HepG2 (cell line): ENCODE measurements at regions not wholly inside any gene's neighbourhood (a gene's known extent, or its start where the extent isn't known, plus 50 kb on each side); places are given as distances from the start of the nearest gene placed in this dataset.

Experiments
- HOXA5 ChIP-seq: sonication (generic); formaldehyde crosslinking; IDR thresholded peaks from 2 replicates; pipeline ENCODE4 v1.4.0; 2020; ENCODE audit warnings: missing genetic modification reagents
- KAT7 ChIP-seq: IDR thresholded peaks from 2 replicates; pipeline ENCODE4 v1.6.1; 2018; ENCODE audit warnings: borderline replicate concordance, missing compliant biosample characterization
- MTF1 ChIP-seq: sonication (generic); formaldehyde crosslinking; IDR thresholded peaks from 2 replicates; pipeline ENCODE4 v1.5.0; 2020; ENCODE audit warnings: missing genetic modification reagents
- RXRA ChIP-seq: sonication (generic); formaldehyde crosslinking; IDR thresholded peaks from 2 replicates; pipeline ENCODE4 v1.5.1; 2020; ENCODE audit warnings: missing genetic modification reagents
- ZBTB2 ChIP-seq: sonication (generic); formaldehyde crosslinking; IDR thresholded peaks from 2 replicates; pipeline ENCODE4 v1.8.0; 2022; ENCODE audit warnings: low read depth, missing genetic modification reagents
- ZBTB49 ChIP-seq: sonication (generic); formaldehyde crosslinking; IDR thresholded peaks from 2 replicates; pipeline ENCODE4 v1.4.0; 2020; ENCODE audit warnings: missing genetic modification reagents, borderline replicate concordance
- ZNF263 ChIP-seq: sonication (generic); formaldehyde crosslinking; IDR thresholded peaks from 2 replicates; pipeline ENCODE4 v1.4.0; 2020; ENCODE audit warnings: missing genetic modification reagents
- ZNF737 ChIP-seq: sonication (generic); formaldehyde crosslinking; IDR thresholded peaks from 2 replicates; pipeline ENCODE4 v1.5.0; 2020; ENCODE audit warnings: missing genetic modification reagents, mild to moderate bottlenecking, borderline replicate concordance
- ZNF777 ChIP-seq: sonication (generic); formaldehyde crosslinking; IDR thresholded peaks from 2 replicates; pipeline ENCODE4 v1.4.0; 2020; ENCODE audit warnings: missing genetic modification reagents
- TF ChIP-seq, protein P1 (sequence below): sonication (generic); formaldehyde crosslinking; IDR thresholded peaks from 2 replicates; pipeline ENCODE4 v1.5.1; 2020; ENCODE audit warnings: mild to moderate bottlenecking, missing genetic modification reagents, borderline replicate concordance
- TF ChIP-seq, protein P2 (sequence below): IDR thresholded peaks from 2 replicates; pipeline ENCODE4 v1.6.1; 2016; ENCODE audit warnings: missing biosample characterization, missing genetic modification reagents, low read depth

- TF ChIP-seq, protein P1, sequence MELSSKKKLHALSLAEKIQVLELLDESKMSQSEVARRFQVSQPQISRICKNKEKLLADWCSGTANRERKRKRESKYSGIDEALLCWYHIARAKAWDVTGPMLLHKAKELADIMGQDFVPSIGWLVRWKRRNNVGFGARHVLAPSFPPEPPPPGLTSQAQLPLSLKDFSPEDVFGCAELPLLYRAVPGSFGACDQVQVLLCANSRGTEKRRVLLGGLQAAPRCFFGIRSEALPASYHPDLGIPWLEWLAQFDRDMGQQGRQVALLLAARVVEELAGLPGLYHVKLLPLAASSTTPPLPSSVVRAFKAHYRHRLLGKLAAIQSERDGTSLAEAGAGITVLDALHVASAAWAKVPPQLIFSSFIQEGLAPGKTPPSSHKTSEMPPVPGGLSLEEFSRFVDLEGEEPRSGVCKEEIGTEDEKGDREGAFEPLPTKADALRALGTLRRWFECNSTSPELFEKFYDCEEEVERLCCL: no peak
- TF ChIP-seq RXRA (CRISPR knock-in tag) (no peak), ZBTB49 (CRISPR knock-in tag) (no peak), ZBTB2 (no peak), ZNF263 (no peak), ZNF777 (CRISPR knock-in tag) (no peak), HOXA5 (CRISPR knock-in tag) (no peak), ZNF737 (CRISPR knock-in tag) (no peak), KAT7 (CRISPR knock-in tag) (no peak), MTF1 (CRISPR knock-in tag) (no peak)
- TF ChIP-seq, protein P2, sequence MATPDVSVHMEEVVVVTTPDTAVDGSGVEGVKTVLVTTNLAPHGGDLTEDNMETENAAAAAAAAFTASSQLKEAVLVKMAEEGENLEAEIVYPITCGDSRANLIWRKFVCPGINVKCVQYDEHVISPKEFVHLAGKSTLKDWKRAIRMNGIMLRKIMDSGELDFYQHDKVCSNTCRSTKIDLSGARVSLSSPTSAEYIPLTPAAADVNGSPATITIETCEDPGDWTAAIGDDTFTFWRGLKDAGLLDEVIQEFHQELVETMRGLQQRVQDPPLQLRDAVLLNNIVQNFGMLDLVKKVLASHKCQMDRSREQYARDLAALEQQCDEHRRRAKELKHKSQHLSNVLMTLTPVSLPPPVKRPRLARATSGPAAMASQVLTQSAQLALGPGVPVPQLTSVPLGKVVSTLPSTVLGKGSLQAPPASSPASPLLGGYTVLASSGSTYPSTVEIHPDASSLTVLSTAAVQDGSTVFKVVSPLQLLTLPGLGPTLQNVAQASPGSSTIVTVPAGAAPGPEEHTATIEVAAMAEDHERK (CRISPR knock-in tag): no peak
- TF ChIP-seq, all 625 proteins: peak for 0
Observed at GRCh38 chrX:39676434-39676833, 421.3 kb downstream of the BCOR start (continued).
